Neural crest cell (in vitro differentiated cells): ENCODE measurements at regions not wholly inside any gene's neighbourhood (a gene's known extent, or its start where the extent isn't known, plus 50 kb on each side); places are given as distances from the start of the nearest gene placed in this dataset.

Experiments used
- DNase-seq: peaks from one replicate; pipeline ENCODE4 v3.0.0; 2021; ENCODE audit warnings: low read depth, mixed read lengths, low spot score
- H3K27ac Mint-ChIP-seq: one replicate; pipeline ENCODE4 v1.8.0; 2021; ENCODE audit warnings: mild to moderate bottlenecking, mixed read lengths; ENCODE audit not compliant: unreplicated experiment
- H3K27me3 Mint-ChIP-seq: 2 replicates; pipeline ENCODE4 v1.8.0; 2021; ENCODE audit warnings: low read depth, mild to moderate bottlenecking, mixed read lengths
- H3K36me3 Mint-ChIP-seq: 2 replicates; pipeline ENCODE4 v1.8.0; 2021; ENCODE audit warnings: low read depth, mild to moderate bottlenecking, mixed read lengths
- H3K4me1 Mint-ChIP-seq: 2 replicates; pipeline ENCODE4 v1.8.0; 2021; ENCODE audit warnings: mixed read lengths
- H3K4me3 Mint-ChIP-seq: one replicate; pipeline ENCODE4 v1.8.0; 2021; ENCODE audit warnings: mild to moderate bottlenecking, mixed read lengths
- H3K9me3 Mint-ChIP-seq: 2 replicates; pipeline ENCODE4 v1.8.0; 2021; ENCODE audit warnings: mixed read lengths
- CTCF ChIP-seq: fragments of 200-600 bp; sonication (generic); conservative IDR thresholded peaks from 2 replicates; pipeline ENCODE4 v1.5.0; 2021; ENCODE audit warnings: antibody characterized with exemption, mild to moderate bottlenecking

- Mint-ChIP-seq H3K4me3 (no peak overlapping the region), H3K36me3 (no peaks in the 10 kb centered on the region), H3K4me1 (peaks cover 34% of the 10 kb centered on the region), H3K9me3 (peaks cover 7% of the 10 kb centered on the region), H3K27ac (no peak overlapping the region), H3K27me3 (no peaks in the 10 kb centered on the region)
- no peak for DNase-seq
- no peak for TF ChIP-seq CTCF
These were observed 1138.5 kb downstream of the CDH11 start for GRCh38 chr16:63983401-63983800.

- DNase-seq: no peak
- no peaks in the 10 kb centered on the region for H3K36me3 Mint-ChIP-seq
- no peak overlapping the region for H3K27ac Mint-ChIP-seq
- no peak overlapping the region for H3K4me3 Mint-ChIP-seq
- no peak for TF ChIP-seq CTCF
- H3K4me1 Mint-ChIP-seq: peaks cover 34% of the 10 kb centered on the region
- peaks cover 7% of the 10 kb centered on the region for H3K9me3 Mint-ChIP-seq
- no peaks in the 10 kb centered on the region for H3K27me3 Mint-ChIP-seq
These were observed 1139.1 kb downstream of the CDH11 start for GRCh38 chr16:63982741-63983140.

- H3K4me1 Mint-ChIP-seq: peaks cover 34% of the 10 kb centered on the region
- H3K36me3 Mint-ChIP-seq: no peaks in the 10 kb centered on the region
- peak; percentile 6 for DNase-seq
- H3K27me3 Mint-ChIP-seq: no peaks in the 10 kb centered on the region
- H3K9me3 Mint-ChIP-seq: peaks cover 7% of the 10 kb centered on the region
- no peak for TF ChIP-seq CTCF
- H3K27ac Mint-ChIP-seq: peak overlapping the region; percentile 89
- peak overlapping the region; percentile 41 for H3K4me3 Mint-ChIP-seq
These were observed 1139.8 kb downstream of the CDH11 start for GRCh38 chr16:63982110-63982509.

GRCh38 chr16:63981639-63982038 is 1140.2 kb downstream of the CDH11 start:
- Mint-ChIP-seq H3K36me3 (no peaks in the 10 kb centered on the region), H3K4me3 (peak overlapping the region; percentile 41), H3K4me1 (peaks cover 34% of the 10 kb centered on the region), H3K27ac (no peak overlapping the region), H3K9me3 (peaks cover 7% of the 10 kb centered on the region), H3K27me3 (no peaks in the 10 kb centered on the region)
- DNase-seq: peak; percentile 2
- no peak for TF ChIP-seq CTCF

GRCh38 chr16:63980763-63981162 is 1141.1 kb downstream of the CDH11 start:
- TF ChIP-seq CTCF: no peak
- no peaks in the 10 kb centered on the region for H3K36me3 Mint-ChIP-seq
- H3K9me3 Mint-ChIP-seq: peaks cover 2% of the 10 kb centered on the region
- H3K27me3 Mint-ChIP-seq: no peaks in the 10 kb centered on the region
- H3K4me3 Mint-ChIP-seq: peak overlapping the region; percentile 41
- no peak for DNase-seq
- H3K27ac Mint-ChIP-seq: no peak overlapping the region
- peaks cover 34% of the 10 kb centered on the region for H3K4me1 Mint-ChIP-seq

- no peaks in the 10 kb centered on the region for H3K36me3 Mint-ChIP-seq
- H3K27me3 Mint-ChIP-seq: no peaks in the 10 kb centered on the region
- no peaks in the 10 kb centered on the region for H3K9me3 Mint-ChIP-seq
- H3K27ac Mint-ChIP-seq: no peak overlapping the region
- H3K4me3 Mint-ChIP-seq: no peak overlapping the region
- no peak for DNase-seq
- peaks cover 37% of the 10 kb centered on the region for H3K4me1 Mint-ChIP-seq
- no peak for TF ChIP-seq CTCF
These were observed 1143.6 kb downstream of the CDH11 start for GRCh38 chr16:63978240-63978639.
